GM18873 (cell line): ENCODE measurements at regions not wholly inside any gene's neighbourhood (a gene's known extent, or its start where the extent isn't known, plus 50 kb on each side); places are given as distances from the start of the nearest gene placed in this dataset.

ENCODE experiments used
- ATAC-seq: cut with Tn5 transposase; IDR thresholded peaks from one replicate; pipeline ENCODE4 v1.9.1; 2021; ENCODE audit warnings: mild to moderate bottlenecking, moderate library complexity, moderate number of reproducible peaks; ENCODE audit not compliant: unreplicated experiment, low FRiP score

- no peak for ATAC-seq
Measured at GRCh38 chr4:163582703-163583102, 88.2 kb downstream of the TMA16 start.

GRCh38 chr4:163587867-163588266 is 93.4 kb downstream of the TMA16 start:
- ATAC-seq = peak; percentile 37

GRCh38 chr4:163588532-163588931 is 94.0 kb downstream of the TMA16 start:
- no peak for ATAC-seq

- ATAC-seq = peak; percentile 50
Measured at GRCh38 chr4:163590103-163590502, 95.6 kb downstream of the TMA16 start.

- ATAC-seq = no peak
Measured at GRCh38 chr4:163590619-163591264, 96.3 kb downstream of the TMA16 start.

- ATAC-seq = peak; percentile 89
Measured at GRCh38 chr4:163591614-163592020, 97.1 kb downstream of the TMA16 start.

GRCh38 chr4:163592212-163592611 is 97.7 kb downstream of the TMA16 start:
- no peak for ATAC-seq

GRCh38 chr4:163595580-163595979 is 101.1 kb downstream of the TMA16 start:
- ATAC-seq = no peak

GRCh38 chr4:163598028-163598427 is 103.5 kb downstream of the TMA16 start:
- peak; percentile 78 for ATAC-seq

GRCh38 chr4:163598489-163598888 is 104.0 kb downstream of the TMA16 start:
- no peak for ATAC-seq

- no peak for ATAC-seq
Measured at GRCh38 chr4:163600727-163601126, 106.2 kb downstream of the TMA16 start.

- ATAC-seq = no peak
Measured at GRCh38 chr4:163603257-163603656, 108.8 kb downstream of the TMA16 start.

GRCh38 chr4:163606896-163607691 is 112.6 kb downstream of the TMA16 start:
- ATAC-seq = no peak

- no peak for ATAC-seq
Measured at GRCh38 chr4:163609019-163609418, 114.5 kb downstream of the TMA16 start.

- ATAC-seq = no peak
Measured at GRCh38 chr4:163610648-163611047, 116.2 kb downstream of the TMA16 start.

GRCh38 chr4:163611182-163611581 is 116.7 kb downstream of the TMA16 start:
- ATAC-seq = no peak

GRCh38 chr4:163611784-163612445 is 117.4 kb downstream of the TMA16 start:
- peak; percentile 70 for ATAC-seq

- no peak for ATAC-seq
Measured at GRCh38 chr4:163612762-163613161, 118.3 kb downstream of the TMA16 start.

- ATAC-seq = no peak
Measured at GRCh38 chr4:163613383-163613782, 118.9 kb downstream of the TMA16 start.

- ATAC-seq = no peak
Measured at GRCh38 chr4:163614866-163615265, 120.4 kb downstream of the TMA16 start.

GRCh38 chr4:163618845-163619244 is 124.4 kb downstream of the TMA16 start:
- ATAC-seq = no peak
